BJ (cell line): ENCODE measurements at regions not wholly inside any gene's neighbourhood (a gene's known extent, or its start where the extent isn't known, plus 50 kb on each side); places are given as distances from the start of the nearest gene placed in this dataset.

Experiments used
- CTCF ChIA-PET: fragments of 350-600 bp; formaldehyde crosslinking; extraction: SDS; loops from one replicate; lab custom pipeline; 2021; ENCODE audit warnings: antibody characterized with exemption, inconsistent platforms; lab: Yijun Ruan, JAX
- POLR2A ChIA-PET: fragments of 300-600 bp; sonication (Branson Sonifier 250); formaldehyde crosslinking; extraction: SDS; loops from one replicate; lab custom pipeline; 2021; ENCODE audit warnings: antibody characterized with exemption; lab: Charles Lee
- DNase-seq: peaks from one replicate; pipeline ENCODE4 v3.0.0-alpha.2; 2011; ENCODE audit warnings: low read depth
- H3K27me3 ChIP-seq: 2 replicates; pipeline ENCODE4 v1.6.0; 2011; ENCODE audit warnings: low read length; ENCODE audit not compliant: control insufficient read depth, insufficient read depth
- H3K36me3 ChIP-seq: 2 replicates; pipeline ENCODE4 v1.5.1; 2011; ENCODE audit warnings: low read length; ENCODE audit not compliant: control insufficient read depth, insufficient read depth
- H3K4me3 ChIP-seq: 2 replicates; pipeline ENCODE4 v1.5.1; 2011; ENCODE audit warnings: low read depth, mild to moderate bottlenecking, control low read depth, low read length
- CTCF ChIP-seq: IDR thresholded peaks from 2 replicates; pipeline ENCODE4 v1.5.1; 2011; ENCODE audit warnings: low read depth, mild to moderate bottlenecking, control low read depth, inconsistent platforms, low read length, moderate library complexity; ENCODE audit not compliant: insufficient read depth

GRCh38 chr10:62618576-62619412 is 185.7 kb upstream of the ADO start:
- CTCF ChIA-PET = interaction anchor here (0.6 to 2.3 kb wide), 8 partner anchors 8 to 200 kb away, joined by 3 to 9 read pairs (median 3); no protein-coding TSS in a partner anchor
- no peak for TF ChIP-seq CTCF
- no peaks in the 10 kb centered on the region for H3K27me3 ChIP-seq
- peak; percentile 96 for DNase-seq
- no peaks in the 10 kb centered on the region for H3K36me3 ChIP-seq
- no peak overlapping the region for H3K4me3 ChIP-seq
- POLR2A ChIA-PET = interaction anchor here (0.6 to 0.8 kb wide), 3 partner anchors 199 to 523 kb away, joined by 3 read pairs; no protein-coding TSS in a partner anchor

- Histone ChIP-seq H3K4me3 (no peak overlapping the region), H3K36me3 (no peaks in the 10 kb centered on the region), H3K27me3 (no peaks in the 10 kb centered on the region)
- ChIA-PET CTCF (interaction anchor here (0.9 to 2.3 kb wide), 5 partner anchors 9 to 198 kb away, joined by 3 to 9 read pairs (median 5); no protein-coding TSS in a partner anchor), POLR2A (interaction anchor here (0.6 to 0.8 kb wide), 3 partner anchors 198 to 522 kb away, joined by 3 read pairs; no protein-coding TSS in a partner anchor)
- TF ChIP-seq CTCF = no peak
- no peak for DNase-seq
Observed at GRCh38 chr10:62619413-62619738, 185.1 kb upstream of the ADO start.

- DNase-seq = no peak
- POLR2A ChIA-PET = no interaction called here
- Histone ChIP-seq H3K4me3 (no peak overlapping the region), H3K36me3 (no peaks in the 10 kb centered on the region), H3K27me3 (no peaks in the 10 kb centered on the region)
- CTCF ChIA-PET = interaction anchor here (2.3 kb wide), 1 partner anchor 197 kb away, joined by 9 read pairs; no protein-coding TSS in a partner anchor
- TF ChIP-seq CTCF = no peak
Observed at GRCh38 chr10:62620491-62620890, 184.0 kb upstream of the ADO start.

- CTCF ChIA-PET = interaction anchor here (1.5 kb wide), 1 partner anchor 12 kb away, joined by 8 read pairs; no protein-coding TSS in a partner anchor
- no peak for DNase-seq
Observed at GRCh38 chr10:62623223-62623622, 181.3 kb upstream of the ADO start.

More at GRCh38 chr10:62623223-62623622, 181.3 kb upstream of the ADO start:
- POLR2A ChIA-PET = no interaction called here
- no peaks in the 10 kb centered on the region for H3K27me3 ChIP-seq
- no peak for TF ChIP-seq CTCF
- no peak overlapping the region for H3K4me3 ChIP-seq
- H3K36me3 ChIP-seq = no peaks in the 10 kb centered on the region
